ENCODE measurements at regions not wholly inside any gene's neighbourhood (a gene's known extent, or its start where the extent isn't known, plus 50 kb on each side); places are given as distances from the start of the nearest gene placed in this dataset.
A peak's percentile ranks its signal among the peaks of the same experiment; 100 is the strongest.
"Not testable (repeated sequence)": the region's sequence is repeated elsewhere in the genome, so short reads cannot be mapped to it uniquely, and the experiment has no call there.

DNA sequence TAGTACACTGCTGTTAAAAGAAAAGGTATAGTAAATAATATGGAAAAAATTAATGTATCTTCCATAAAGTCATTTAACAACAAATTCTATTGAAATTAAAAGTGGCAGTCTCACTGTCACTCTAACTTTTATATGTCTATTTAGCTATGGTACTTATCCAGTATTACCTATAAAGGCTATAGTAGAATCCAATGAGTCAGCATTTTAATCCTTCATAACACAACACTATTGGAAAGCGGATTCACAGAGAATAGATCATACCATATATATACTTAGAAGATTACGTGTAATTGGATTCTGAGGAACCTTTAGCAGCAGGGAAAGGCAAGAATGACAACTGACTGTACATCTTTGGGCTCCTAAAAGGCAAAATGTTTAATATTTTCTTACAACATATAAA is 1942.6 kb downstream of the PCDH7 start:
- DNase-seq = no peak

DNA sequence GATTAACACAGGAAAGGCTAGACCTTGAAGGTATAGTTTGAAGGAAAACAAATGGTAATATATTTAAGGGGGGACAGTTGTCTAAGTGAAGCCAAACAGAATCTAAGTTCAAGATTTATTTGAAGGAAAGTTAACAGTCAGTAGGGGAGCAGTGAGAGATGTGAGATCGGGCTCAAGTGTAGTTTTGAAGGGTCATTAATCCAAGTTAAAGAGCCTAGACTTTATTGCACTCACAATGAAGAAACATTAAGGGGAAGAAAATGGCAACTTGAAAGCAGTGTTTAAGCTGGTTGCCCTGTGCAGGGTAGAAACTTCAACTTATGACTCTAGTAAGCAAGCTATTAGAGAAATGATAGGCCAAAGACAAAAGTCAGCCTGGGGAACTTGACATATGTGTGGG is 1952.2 kb downstream of the PCDH7 start:
- DNase-seq = no peak

DNA sequence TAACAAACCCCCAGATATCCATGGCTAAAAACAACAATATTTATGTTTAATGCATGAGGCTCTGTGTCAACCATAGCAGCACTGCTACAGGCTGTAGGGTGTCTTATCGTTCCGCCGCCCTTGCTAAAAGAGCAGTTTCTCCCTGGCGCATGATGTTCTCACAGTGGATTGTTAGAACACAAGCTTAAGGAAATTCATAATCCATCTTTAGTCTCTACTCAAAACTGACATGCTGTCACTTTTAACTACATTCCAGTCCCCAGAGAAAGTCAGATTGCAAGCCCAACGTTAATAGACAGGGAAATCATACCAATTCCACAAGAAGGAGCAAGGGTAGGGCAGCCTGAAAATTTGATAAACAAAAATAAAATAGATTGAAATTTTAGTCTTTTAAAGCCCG is 1960.8 kb downstream of the PCDH7 start:
- DNase-seq = no peak

DNA sequence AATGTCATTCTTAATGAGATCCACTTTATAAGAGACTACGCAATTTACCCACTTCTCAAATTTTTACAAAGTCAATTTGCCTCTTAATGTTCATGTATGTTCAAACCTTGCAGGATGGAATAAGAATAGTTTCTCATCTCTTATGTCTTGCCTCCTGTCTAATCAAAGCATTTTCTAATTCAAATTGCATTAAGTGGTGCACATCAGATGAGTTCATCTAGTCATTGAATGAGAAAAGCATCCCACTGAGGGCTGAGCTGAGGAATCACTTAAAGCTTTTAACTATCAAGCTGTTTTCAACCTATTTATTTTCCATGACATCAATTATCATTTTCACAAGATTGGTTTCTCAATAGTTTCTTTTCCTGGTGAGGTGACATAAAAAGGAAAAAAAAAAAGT is 1964.0 kb downstream of the PCDH7 start:
- no peak for DNase-seq

DNA sequence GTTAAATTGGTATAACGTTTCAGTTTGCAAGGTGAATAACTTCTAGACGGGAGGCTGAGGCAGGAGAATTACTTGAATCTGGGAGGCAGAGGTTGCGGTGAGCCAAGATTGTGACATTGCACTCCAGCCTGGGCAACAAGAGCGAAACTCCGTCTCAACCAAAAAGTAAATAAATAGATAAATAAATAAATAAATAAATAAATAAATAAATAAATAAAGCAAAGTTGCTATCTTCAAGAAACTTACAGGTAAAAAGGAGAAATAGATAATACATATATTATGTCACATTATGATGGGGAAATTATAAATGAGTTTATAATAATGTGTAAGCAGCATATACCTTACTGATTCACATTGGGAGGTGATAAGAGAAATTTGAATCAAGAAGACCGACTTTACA is 1966.0 kb downstream of the PCDH7 start:
- DNase-seq = no peak

DNA sequence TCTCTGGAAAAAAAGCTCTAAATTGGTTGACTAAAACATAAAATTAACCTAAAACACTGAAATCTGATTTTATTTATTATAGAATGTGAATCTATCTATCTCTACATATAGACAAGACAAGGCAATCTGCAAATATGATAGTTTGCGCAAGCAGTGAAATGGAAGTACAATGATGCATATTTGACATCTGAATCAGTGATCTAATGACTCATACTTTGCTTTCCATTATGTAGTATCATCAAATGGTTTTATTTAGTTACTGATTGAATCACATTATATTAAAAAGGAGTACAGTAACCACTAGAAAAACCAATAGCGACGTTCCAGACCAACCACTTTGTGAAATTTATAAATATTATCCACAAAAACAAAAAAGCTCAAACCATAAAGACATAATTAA is 1969.3 kb downstream of the PCDH7 start:
- no peak for DNase-seq

DNA sequence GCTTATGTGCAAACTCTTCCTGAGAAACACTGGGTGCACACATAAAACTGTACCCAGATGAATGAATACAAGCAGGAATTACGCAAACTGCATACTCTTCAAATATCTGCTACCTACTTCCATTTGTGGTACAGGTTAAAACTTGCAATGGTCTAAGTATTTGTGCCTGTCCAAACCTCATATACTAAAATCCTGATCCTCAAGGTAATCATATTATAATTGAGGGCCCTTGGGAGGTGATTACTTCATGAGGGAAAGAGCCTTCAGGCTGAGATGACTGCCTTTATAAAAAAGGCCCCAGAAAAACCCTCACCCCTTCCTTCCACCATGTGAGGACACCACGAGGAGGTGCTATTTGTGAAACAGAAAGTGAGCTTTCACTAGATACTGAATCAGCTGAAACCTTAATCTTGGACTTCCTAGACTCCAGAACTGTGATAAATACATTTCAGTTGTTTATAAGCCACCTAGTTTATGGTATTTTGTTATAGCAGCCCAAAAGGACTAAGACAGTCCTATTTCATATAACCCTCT is 1977.2 kb downstream of the PCDH7 start:
- DNase-seq = no peak

DNA sequence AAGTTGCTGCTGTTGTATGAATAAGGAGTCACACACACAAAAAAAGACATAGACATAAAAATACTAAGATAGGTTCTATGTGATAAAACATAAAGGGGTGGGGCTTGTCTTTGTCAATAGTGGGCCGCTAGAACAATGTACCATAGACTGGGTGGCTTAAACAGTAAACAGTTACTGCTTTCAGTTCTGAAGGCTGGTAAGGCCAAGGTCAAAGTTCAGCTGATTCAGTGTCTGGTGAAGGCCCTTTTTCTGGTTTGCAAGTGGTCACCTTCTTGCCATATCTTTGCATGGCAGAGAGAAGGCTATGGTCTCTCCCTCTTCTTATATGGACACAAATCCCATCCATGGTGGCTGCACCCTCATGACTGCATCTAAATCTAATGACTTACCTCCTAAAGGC is 1980.7 kb downstream of the PCDH7 start:
- DNase-seq = no peak

DNA sequence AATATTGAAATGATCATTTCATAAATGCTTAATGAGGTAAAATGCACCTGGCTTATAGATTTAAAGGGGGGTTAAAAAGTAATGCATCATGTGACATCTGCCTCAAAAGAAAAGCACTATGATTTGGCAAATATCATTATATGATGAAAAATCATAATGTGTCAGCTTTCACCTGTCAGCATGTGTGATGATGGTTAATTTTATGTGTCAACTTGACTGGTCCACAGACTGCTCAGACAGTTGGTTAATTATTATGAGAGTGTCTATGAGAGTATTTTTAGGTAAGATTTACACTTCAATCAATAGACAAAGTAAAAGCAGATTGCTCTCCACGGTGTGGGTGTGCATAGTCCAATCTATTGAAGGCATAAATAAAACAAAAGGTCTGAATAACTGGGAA is 1986.7 kb downstream of the PCDH7 start:
- DNase-seq = no peak

DNA sequence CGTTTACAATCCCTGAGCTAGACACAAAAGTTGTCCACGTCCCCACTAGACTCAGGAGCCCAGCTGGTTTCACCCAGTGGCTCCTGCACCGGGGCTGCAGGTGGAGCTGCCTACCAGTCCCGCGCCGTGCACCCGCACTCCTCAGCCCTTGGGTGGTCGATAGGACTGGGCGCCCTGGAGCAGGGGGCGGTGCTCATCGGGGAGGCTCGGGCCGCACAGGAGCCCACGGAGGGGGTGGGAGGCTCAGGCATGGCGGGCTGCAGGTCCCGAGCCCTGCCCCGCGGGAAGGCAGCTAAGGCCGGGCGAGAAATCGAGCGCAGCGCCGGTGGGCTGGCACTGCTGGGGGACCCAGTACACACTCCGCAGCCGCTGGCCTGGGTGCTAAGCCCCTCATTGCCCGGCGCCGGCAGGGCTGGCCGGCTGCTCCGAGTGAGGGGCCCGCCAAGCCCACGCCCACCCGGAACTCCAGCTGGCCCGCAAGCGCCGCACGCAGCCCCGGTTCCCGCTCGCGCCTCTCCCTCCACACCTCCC is 1996.0 kb downstream of the PCDH7 start:
- DNase-seq = not testable (repeated sequence)

DNA sequence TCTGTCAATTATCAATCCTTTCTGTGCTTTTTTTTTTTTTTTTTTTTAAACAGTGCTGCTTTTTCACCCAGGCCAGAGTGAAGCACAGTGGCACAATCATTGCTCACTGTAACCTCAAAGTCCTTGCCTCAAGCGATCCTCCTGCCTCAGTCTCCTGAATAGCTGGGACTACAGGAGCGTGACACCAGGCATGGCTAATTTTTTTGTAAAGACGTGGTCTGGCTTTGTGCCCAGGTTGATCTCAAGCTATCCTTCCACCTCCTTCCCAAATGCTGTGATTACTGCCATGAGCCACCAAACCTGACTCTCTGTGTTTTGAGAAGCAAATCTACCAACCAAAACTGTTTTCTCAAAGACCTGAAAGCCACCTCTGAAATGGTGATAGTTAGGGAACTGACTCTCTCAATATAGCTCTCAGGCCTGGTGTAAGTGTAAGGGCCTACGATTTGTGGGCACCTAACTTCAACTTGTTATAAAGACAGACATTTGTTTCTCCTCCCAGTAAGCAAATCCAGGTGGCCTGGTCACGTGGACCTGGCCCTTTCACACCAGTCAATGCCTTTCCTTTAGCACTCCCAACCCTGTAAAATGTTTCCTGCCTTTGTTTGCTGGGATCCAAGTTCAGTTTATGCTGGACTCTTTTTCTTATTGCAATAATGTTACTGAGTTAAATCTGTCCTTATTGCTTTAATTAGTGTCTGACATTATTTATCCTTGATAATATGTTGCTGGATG is 2015.9 kb downstream of the PCDH7 start:
- no peak for DNase-seq

DNA sequence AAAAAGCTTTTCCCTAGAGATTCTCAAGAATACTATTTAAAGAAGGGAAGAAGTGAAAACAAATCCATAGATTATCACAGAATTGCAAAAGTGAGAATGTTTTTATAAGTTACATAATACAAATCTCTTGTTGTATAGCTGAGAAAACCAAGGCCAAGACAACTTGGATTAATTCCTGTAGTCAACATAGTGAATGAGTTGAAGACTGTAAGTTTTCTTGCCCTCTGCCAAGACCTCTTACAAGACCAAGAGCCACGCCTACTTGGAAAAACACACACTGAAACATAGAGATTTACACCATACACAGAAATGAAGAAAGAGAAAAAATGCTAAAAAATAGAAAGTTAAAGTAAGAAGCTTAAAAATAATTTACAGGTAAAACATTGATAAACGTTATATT is 2024.0 kb downstream of the PCDH7 start:
- DNase-seq = no peak

DNA sequence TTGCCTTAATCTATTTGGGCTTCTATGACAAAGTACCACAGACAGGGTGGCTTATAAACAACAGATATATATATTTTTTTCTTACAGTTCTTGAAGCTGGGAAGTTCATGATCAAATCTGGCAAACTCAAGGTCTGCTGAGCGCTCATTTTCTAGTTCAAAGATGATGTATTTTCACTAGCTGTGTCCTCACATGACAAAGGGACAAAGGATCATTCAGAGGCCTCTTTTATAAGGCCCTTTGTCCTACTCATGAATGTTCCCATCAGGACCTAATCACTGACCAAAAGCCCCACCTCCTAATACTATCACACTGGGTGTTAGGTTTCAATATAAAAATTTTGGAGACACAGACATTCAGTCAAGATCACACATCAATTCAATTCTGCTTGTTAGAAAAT is 2025.2 kb downstream of the PCDH7 start:
- DNase-seq = no peak

DNA sequence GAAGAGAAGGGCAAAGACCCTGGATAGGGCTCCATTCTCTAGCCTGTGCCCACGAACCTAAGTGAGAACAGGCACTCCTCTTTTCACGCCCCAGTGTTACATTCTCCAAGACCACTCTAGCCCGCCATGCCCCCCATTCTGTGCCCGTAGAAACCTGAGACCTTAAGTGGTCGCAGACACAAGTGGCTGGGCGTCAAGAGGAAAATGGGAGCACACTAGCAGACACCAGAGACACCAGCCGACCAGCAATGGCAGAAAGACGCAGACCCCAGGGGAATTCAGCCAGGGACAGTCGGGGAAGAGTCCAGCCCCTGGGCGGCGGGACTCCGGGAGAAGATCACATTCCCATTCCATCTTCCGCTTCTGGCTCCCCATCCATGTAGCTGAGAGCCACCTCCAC is 2027.9 kb downstream of the PCDH7 start:
- DNase-seq = no peak

DNA sequence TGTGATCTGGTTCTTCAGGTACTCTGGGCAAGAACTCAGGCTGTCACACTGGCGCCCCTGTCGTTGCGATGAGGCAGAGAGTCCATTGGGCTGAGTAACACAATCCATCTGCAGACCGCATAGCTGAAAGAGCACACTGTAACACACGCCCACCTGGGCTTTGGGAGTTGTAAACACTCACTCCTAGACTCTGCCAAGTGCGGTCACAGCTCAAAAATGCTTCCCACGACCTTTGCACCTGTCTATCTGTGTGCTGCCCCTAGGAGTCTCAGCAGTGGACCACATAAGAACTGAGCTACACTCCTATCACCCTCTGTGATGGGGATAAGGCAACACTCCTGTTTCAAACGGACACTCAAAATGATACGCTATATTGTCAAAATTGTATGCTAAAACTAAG is 2028.3 kb downstream of the PCDH7 start:
- DNase-seq = peak; percentile 71

DNA sequence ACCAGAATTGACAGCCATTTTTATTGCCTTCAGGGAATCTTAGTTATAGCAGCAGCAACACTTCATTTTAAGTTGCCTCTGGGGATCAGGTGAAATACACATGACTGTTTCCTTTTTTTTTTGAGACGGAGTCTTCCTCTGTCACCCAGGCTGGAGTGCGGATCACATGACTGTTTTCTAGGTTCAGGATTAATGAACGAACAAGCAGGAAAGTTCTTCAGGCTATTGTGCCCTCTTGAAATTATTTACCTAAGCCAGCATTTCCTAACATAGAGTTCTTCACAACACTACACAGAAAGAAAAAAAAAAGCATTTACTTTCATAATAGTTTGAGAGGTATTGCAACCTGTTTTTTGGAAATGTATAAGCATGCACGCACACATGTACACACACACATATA is 2032.8 kb downstream of the PCDH7 start:
- DNase-seq = no peak

DNA sequence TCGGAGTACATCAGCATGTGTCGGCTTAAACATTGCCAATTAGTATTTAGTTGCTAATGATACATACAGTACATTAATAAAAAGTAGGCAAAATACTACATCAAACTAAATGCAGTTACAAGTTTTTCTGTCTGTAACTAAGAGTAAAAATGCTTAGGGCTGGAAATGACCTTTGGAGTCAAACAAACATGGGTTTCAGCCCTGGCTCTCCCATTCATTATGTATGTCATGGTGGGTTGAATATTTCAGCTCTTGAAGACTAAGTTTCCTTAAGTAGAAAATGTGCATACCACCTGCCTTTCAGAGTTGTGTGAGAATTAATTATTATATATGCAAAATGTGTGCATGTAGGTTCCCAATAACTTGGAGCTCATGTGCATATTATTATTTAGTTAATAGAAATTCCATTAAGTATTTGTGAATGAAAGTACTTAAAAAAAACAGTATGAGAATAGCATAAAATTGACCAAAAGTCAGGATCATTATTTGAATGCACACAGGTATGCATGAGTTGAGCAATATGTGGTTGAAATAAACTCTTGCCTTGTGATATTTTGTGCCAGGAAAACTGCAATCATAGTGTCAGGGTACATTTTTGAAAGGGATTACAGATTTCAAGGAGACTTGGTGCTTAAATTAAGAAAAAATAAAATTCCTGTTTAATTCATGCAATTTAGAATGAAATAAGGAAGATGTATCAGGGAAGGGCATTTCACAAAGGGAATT is 2048.7 kb downstream of the PCDH7 start:
- DNase-seq = no peak

DNA sequence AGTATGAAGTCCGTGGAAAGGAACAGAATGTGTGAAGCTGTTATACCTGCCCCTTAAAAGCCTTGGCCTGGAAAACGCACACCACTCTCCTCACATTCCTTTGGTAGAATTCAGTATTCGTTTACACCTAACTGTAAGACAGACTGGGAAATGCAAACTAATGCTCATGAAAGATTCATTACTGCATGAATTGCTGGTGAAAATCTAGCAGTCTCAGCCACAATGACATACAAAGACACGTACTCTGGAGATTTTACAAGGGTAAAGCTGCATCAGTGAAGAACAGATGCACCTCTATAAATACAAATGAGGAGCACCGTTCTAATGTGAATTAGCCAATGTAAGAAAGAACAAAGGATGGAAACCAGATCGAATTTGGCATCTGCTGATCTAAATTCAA is 2051.3 kb downstream of the PCDH7 start:
- no peak for DNase-seq

DNA sequence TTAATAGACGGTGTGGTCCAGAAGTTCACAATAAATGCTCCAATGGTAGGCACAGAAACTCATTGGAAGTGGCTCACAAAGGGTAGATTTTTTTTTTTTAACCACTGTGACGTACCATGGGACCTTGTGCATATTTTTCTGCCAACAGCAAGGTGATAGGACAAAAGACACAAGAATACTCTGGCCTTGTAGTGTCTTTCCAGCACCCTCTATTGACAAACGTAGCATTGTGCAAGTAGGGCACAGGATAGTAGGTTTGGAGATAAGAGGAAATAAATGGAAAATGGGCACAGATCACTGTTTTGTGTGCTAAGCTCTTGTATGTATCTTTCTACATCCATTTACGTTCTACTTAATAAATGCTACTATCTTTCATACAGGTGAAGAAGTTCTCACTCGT is 2054.9 kb downstream of the PCDH7 start:
- no peak for DNase-seq

DNA sequence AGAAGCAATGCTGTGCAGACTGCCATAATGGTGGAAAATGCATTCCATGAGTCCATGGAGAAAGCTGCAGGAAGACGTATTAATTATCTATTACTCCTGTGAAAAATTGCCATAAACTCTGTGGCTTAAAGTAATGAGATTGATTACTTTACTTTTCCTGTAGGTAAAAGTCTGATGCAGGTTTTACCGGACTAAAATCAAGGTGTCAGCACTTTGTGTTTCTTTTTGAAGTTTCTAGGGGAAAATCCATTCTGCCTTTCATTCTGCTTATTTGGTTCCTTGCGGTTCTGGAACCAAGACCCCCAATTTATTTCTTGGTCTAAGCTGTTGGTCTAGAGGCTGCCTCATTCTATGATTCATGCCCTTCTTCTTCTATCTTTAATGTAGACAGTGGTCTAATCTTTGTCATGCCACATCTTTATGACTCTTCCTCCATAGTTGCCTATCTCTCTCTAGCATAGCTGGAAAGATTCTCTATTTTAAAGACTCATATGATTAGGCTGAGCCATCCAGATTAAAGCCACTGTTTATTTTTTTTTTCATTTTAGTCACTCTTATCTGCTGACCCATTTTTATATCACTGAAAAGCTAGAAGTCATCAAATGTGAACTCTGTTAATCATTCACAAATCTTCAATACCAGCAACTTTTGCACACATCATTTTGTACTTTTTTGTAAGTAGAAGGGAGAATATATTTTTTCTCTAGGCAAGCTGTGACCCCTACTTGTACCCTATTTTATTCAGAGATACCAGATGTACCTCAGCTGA is 2056.4 kb downstream of the PCDH7 start:
- no peak for DNase-seq

DNA sequence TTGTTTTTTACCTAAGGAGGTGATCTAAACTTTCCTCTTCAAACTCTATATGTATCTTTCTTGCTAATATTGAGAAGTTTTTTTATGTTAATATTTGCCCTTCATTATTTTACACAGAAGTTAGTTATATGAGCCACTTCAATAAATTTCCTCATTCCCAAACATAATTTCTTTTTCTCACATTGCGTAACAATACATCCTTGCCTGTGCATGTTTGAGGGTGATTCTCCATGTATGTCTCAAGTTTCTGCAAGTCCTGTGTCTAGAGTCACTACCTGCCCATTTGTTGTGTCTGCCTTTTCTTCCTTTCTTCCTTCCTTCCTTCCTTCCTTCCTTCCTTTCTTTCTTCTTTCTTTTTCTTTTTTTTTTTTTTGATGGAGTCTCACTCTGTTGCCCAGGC is 2057.9 kb downstream of the PCDH7 start:
- DNase-seq = no peak

DNA sequence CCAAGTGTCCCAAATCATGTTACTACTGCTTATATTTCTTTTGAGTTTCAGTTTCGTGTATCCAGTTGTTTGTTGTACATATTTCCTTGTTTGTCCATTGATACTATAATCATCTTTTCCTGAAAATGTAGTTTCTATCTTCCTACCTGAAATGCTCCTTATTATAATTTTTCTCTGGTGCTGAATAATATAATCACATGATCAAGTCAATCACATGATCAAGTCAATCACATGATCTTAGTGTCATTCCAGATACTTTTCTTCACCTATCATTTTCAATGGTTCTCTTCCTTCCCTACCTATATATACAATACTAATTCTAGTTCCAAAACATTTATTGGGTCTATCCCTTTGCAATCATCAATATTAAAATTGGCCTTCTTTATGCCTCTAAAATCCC is 2058.8 kb downstream of the PCDH7 start:
- DNase-seq = no peak

DNA sequence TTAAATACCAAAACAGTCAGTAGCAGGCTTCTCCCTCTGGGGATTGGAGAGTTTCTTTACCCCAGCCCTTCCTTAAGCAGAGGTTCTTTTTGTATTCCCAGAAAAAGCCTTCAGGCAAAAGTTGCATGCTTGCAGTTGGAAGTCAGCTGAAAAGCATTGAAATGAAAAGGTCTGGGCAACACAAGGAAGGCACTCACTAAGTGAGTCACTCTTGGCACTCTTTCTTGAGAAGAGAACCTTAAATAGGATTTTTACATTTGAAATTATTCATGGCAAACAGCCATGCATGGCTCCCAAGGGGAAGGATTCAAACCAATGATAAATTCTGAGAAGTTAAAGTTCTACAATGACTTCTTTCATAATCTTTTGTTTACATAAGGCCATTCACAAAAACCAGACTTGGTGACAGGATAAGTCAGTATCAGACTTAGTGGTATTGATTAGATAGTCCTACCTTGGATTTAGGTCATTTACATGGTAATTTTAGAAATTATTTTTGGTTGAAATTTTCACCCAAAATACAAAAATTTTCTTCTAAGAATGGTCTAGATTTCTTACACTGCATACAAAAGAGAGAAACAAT is 2068.9 kb downstream of the PCDH7 start:
- DNase-seq = peak; percentile 69

All from islet precursor cell (in vitro differentiated cells).